GM12892 (cell line): ENCODE measurements at regions not wholly inside any gene's neighbourhood (a gene's known extent, or its start where the extent isn't known, plus 50 kb on each side); places are given as distances from the start of the nearest gene placed in this dataset.

Source experiments
- POLR2A ChIP-seq: IDR thresholded peaks from 2 replicates; pipeline ENCODE4 v1.6.1; 2011; ENCODE audit warnings: low read depth, low read length, control low read depth
- POLR2AphosphoS5 ChIP-seq: IDR thresholded peaks from 2 replicates; pipeline ENCODE4 v1.6.1; 2011; ENCODE audit warnings: low read depth, low read length, control low read depth
- TAF1 ChIP-seq: IDR thresholded peaks from 2 replicates; pipeline ENCODE4 v1.6.1; 2011; ENCODE audit warnings: low read depth, mild to moderate bottlenecking, control low read depth, low read length, borderline replicate concordance

GRCh38 chr6:74834967-74835366, 370.9 kb downstream of the COL12A1 start:
- TF ChIP-seq POLR2AphosphoS5 (no peak), POLR2A (no peak), TAF1 (no peak)
